Stimulated activated CD4-positive, alpha-beta T cell treated with anti-CD3 and anti-CD28 coated beads, Interleukin-2, amount 100 ng/mL, for 48 hours (primary cell): ENCODE measurements at regions not wholly inside any gene's neighbourhood (a gene's known extent, or its start where the extent isn't known, plus 50 kb on each side); places are given as distances from the start of the nearest gene placed in this dataset.

Experiments
- DNase-seq, 2 donors: peaks; one replicate each; pipeline ENCODE4 v3.0.0-alpha.2; 2020

DNA sequence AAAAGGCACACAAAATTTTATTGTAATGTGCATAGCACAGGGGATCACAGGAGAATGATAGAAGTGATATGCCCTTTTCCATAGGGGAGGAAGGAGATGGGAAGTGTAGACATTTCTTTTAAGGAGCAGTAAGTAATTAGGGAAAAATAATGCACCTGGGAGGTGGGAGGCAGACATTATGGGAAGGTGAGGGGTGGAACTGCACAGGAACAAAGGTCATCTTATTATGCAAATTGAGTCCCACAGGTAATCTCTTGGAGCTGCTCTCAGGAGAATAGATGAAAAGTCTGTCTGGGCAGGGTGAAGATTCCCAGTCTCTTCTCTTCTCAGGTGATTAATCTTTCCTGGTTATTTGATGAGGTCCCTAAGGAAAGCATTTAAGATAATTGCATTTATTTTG lies 331.5 kb downstream of the ENC1 start:
- no peak for DNase-seq

DNA sequence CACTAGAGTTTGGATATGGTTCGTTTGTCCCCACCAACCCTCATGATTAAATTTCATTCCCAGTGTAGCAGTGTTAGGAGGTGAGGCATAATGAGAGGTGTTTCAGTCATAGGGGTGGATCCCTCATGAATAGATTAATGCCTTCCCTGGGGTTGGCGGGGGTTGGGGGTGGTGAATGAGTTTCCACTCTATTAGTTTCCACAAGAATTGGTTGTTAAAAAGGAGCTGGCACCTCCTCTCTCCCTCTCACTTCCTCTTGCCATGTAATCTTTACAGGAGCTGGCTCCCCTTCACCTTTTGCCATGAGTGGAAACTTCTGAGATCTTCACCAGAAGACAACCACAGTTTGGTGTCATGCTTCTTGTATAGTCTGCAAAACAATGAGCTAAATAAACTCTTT lies 333.7 kb downstream of the ENC1 start:
- DNase-seq = no peak

DNA sequence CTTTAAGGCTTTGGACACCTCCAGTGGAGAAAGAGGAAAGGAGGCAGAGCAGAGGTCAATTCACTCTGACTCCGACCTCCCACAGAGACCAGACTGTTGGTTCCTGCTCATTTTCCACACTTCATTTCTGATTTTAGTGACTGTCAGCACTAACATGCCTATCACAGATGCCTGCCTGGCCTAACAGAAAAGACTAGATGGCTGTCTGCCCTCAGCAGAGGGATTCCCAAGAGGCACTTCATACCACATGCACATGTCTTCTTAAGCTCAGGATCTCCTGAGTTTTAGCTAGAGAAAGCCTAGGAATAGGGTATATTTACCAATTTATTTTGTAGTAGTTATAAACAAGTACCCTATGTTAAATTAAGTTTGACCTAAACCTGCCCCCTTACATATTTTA lies 336.0 kb downstream of the ENC1 start:
- no peak for DNase-seq

DNA sequence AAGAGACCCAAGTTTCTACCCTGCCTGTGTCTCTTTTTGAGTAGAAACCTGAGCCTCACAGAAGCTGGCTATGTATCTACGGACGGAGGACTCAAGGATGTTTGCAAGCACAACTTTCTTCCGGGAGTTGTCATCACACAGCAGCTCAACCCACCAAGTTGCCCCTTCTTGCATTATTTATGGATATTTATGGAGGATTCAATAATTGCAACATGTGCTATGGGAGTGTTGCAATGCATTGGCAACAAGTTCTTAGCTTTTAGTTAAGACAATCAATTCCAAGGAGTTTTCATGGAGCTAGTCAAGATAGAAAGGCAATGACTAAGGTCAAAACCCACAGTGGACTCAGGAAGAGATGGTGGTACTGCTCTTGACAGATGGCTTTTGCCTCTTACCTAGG lies 336.9 kb downstream of the ENC1 start:
- DNase-seq = no peak

DNA sequence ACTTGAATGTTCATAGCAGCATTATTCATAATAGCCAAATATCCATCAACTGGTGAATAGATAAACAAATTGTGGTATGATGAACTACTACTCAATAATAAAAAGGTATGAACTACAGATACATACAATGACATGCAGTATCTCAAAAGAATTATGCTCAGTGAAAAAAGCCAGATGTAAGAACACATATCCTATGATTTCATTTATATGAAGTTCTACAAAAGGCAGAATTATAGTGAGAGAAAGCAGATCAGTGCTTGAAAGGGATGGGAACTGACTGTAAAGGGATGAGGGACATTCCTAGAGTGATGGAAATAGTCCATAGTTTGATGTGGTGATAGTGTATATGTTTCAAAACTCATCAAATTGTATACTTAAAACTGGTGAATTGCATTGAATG lies 339.0 kb downstream of the ENC1 start:
- no peak for DNase-seq

DNA sequence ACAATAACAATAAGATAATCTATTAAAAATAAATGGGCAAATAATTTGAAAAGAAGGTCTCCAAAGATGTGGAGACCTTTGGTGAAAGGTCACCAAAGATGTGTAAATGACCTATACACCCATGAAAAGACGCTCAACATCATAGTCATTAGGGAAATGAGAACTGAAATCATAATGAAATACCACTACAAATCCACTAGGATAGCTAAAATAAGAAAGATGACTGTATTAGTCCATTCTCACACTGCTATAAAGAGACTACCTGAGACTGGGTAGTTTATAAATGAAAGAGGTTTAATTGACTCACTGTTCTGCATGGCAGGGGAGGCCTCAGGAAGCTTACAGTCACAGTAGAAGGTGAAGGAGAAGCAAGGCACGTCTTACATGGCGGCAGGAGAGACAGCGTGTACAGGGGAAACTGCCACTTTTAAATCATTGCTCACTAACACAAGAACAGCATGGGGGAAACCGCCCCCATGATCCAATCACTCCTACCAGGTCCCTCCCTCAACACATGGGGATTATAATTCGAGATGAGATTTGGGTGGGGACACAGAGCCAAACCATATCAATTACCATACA lies 339.6 kb downstream of the ENC1 start:
- no peak for DNase-seq

DNA sequence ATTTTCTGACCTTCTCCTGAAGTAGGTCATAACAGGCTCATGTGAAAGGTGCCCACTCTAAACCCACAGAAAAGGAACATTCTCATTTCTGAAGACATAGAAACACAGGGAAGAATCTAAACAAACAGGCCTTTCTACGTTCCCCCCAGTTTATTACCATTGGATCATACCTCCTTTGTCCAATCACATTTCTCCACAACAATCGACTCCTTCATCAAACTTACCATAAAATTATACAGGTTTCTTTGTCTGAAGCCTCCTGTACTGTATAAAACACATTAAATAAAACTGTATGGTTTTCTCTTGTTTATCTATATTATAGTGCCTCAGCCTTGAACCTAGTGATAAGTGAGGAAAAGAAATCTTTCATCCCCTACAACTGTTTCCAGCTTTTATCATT lies 340.7 kb downstream of the ENC1 start:
- no peak for DNase-seq

DNA sequence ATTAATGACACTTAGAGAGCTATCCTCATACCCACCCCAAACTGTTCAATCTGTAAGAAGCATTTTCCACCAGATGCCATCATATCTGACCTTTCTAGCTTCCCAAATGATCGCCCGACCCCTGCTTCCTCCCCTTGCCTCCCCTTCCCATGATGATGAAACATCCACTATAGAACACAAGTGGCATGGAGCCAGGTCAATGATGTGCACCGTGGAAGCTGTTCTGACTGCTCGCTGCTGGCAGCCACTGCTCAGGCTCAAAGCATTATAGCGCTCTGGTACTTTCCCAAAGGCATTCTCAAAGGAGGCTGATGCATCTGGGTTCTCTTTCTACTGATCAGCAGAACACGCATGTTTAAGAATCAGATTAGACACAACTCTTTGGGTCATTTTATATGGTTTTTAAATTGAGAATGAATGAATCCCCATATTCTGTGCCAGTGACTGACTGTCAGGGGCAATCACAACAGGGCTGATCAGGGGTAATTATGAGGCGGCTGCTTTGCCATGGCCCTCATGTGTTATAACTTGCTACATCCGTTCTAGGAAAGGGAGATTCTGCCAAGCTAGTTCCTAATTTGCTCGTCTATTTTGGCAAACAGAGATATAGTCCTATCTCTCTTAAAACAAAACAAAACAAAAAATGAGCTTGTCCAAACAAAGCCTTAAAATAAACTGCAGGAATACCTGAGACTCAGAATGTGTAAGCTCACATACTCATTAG lies 343.7 kb downstream of the ENC1 start:
- DNase-seq = no peak

DNA sequence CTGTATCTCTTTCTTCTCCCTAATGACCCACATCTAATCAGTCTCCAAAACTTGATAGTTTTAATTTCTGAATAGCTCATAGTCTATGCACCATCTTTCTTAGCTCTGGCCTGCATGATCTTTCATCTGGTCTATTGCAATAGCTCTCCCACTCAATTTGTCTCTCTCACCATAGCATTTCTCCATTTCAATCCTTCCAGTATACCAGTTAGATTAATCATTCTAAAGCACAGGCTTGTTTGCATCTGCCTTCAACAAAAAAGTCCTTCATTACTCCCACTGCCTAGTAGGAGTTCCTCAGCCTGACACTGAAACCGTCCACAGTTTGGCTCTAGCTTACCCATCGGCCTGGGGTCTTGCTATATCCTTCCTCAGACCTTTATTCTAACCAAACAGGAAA lies 344.9 kb downstream of the ENC1 start:
- DNase-seq = no peak

DNA sequence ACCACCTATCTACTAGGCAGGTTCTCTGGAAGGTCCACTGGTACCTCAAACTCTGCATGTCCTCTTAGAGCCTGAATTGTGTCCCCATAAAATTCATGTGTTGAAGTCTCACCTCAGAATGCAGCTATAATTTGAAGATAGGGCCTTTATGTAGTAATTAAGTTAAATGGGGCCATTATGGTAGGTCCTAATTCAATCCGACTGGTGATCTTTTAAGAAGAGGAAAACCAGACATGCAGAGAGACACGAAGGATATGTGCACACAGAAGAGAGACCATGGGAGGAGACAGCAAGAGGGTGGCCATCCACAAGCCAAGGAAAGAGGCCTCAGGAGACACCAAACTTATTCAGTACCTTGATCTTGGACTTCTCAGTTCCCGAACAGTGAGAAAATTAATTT lies 345.4 kb downstream of the ENC1 start:
- no peak for DNase-seq

DNA sequence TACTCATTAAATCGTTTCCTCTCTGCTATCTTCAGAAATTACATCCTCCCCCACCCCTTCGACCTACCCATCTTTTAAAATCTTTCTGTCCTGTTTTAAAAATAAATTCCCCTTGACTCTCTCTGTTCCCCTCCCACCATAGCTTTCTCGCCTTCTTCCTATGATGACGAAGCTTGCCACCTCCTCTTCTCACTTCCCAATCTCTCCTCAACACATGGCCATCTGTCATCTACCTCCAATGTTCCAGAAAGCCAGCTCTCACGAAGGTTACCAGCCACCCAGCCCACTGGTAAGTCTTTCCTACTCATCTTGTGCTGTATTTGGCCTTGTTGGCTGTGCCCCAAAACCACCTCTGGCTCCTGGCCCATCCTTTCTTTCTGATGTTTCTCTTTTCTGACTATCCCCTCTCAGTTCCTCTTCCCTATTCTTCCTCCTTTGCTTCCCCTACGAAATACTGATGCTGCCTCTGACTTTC lies 346.3 kb downstream of the ENC1 start:
- DNase-seq = no peak

DNA sequence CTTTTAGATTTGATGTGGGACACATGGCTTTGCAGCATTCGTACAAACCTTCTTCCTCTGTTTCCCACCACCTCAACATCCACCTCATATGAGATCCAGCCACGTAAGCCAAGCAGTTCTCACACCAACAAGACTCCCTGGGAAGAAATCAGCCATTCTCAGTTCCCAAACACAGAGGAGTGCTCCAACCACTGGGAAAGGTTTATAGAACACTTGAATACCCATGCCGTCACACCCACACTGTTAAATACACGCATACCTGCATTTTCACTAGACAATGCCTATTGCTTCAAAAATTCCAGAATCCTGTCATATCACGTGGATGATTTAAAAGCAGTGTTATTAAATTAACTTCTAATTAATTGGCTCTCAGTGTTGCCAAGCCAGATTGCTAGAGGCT lies 347.3 kb downstream of the ENC1 start:
- DNase-seq = no peak

DNA sequence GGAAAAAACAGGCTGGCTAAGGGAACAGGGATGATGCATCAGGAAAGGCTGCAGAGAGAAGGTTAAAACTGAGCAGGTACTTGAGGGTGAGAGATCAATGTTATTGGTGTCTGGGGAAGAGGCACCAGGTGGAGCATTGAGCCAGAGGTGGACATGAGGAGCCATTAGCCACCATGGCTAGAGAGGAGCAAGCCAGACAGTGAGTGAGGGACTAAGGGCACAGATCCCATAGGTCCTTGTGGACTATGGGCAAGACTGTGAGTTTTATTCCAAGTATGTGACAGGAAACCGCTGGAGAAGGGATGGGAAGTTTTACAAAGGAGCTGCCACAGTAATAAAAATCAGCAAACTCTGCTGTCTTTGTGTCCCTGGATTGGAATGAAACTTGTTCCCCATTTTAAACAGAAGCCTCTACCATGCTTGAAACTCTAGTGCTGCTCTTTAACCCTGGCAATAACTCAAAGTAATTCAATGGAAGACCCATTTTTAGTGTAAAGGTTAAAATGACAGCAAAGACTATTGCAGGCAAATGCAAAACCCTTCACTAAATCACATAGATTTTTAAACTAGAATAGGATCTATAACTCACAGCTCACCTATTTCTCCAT lies 349.8 kb downstream of the ENC1 start:
- no peak for DNase-seq

DNA sequence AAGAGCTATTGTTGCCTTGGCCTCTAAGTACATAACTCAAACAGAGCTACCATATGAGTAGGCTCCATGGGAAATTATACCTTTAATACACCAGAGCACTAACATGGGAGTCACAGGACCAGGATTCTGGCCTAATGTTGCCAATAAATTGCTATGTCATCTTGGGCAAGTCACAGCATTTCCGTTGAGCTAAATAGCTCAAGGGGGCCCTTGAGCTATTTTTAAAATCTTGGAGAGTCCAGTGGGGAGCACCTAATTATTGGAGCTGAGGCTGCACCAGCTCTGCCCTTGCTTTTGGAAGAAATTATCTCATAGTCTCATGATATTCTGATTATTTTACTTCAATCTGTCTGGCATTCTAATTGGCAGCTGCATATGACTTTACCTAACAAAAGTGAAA lies 350.8 kb downstream of the ENC1 start:
- no peak for DNase-seq

DNA sequence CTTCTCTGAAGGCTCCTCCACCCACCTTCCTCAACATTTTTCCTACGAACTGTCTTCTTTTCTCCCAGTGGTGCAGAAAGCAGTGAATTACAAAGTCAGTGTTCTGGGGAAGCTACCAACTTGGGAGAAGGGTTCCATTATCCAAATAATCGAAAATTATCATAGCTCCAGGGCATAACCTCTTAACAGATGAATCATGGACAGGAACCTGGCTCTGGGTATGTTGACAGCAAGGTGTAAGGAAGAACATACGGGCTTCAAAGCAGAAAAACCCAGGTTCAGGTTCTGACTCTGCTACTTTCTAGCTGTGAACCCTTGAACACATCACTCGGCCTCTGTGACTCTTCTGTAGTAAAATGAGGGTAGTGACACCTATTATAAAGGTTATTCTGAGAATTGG lies 351.3 kb downstream of the ENC1 start:
- DNase-seq = no peak

DNA sequence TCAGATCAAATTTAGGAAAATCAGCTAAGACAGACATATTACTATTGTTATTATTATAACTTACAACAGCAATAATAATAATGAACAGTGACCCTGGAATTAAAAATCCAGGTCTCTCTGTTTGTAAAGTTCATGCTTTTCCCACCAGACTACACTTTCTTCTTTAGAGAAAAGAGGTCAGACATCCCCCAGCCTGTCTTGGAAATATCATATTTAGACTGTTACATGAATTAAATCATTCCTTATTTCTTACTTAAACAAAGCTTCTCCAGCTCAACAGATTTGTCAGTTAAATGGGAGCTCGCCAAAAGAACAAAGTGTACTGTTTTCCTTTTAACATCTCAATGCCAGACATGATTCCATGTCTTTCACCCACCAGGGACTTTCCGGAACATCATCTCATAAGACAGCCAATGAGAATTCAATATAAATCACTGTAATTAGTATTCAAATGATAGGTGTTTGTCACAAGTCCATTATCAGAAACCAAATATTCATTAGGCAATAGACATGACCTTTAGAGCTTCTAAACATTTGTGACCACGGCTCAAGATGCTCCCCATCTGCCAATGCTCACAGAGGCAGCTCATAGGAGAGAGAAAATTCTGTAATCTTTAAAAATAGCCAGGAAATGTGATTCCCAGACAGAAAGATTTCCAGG lies 351.9 kb downstream of the ENC1 start:
- no peak for DNase-seq

DNA sequence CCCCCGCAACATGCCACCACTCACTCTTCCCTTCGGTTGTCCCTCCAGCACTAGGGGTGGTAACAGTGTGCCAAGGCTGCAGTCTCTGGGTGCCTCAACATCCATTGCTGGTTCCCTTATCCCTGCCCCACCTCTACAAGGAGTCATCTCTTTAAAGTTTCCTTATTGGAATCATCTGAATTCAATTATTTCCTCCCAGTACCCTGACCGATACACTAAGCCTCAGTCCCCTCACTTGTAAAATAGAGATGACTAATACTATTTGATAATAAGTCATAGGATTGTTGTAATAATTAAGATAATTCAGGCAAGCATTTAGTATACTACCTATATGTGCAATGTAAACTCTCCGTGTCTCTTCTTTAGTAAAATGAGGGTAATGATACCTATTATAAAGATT lies 352.5 kb downstream of the ENC1 start:
- no peak for DNase-seq

DNA sequence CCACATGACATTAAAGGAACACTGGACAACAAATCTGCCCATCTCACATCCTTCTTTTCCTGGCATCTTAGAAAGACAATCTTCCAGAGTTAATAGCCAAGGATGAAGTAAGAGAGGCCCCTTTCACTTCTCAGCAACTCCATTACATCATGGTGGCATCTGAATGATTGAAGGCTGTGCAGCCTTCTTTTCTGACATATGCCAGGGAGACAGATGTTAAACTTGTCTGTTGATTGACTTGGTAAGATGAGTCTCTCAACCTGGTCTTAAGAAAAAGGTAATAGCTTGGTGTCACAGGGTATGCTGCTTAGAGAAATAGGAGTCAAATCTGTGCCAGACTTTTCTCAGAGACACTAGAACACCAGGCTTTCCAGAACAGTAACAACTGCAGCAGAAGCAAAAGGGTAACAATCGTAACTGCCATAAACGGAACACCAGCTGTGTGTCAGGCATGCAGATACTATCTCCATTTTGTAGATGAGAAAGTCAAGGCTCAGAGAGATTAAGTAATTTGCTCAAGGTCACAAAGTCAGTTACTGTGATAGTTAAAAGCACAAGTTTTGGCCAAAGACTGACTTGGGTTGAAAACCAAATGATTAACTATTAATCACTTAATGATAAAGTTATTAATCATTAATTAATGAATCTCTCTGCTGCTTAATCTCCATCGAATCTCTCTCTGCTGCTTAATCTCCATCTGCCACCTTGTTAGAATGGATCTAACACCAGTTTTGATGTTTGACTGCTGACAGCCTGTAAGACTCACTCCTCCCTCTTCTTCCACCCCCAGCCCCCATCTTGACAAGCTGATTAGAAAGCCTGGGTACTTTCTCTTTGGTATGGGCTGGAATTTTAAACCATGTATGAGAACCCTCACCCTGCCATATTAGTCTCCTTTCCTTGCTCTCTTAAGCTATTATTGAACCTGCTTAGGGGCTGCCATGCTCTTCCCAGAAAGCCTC lies 353.5 kb downstream of the ENC1 start:
- DNase-seq = no peak

DNA sequence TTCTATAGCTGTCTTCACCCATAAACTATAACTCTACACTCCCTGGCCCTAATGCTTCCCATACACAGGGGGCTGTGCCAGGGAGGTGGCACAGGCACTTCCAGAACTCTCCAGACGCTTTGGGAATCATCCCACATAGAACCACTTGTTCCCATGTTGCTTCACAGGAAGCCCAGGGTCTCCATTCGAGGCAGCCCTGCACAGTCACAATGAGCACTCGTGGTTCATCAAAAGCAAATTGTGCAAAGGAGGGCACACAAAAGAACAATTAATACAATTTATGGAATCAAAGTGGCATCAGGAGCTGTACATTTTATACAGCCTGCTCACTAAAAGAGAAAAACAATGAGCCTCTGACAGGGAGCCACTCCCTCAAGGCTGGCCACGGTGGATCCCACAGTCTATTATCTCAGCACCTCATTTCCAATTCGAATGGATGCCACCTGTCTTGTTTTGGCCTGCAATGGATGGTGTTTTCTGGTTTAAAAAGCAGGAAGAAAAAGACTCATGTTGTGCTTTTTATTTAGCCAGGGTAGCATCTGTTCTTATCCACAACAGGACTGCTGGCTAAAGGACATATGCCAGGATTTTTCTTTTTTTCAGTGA lies 354.8 kb downstream of the ENC1 start:
- no peak for DNase-seq

DNA sequence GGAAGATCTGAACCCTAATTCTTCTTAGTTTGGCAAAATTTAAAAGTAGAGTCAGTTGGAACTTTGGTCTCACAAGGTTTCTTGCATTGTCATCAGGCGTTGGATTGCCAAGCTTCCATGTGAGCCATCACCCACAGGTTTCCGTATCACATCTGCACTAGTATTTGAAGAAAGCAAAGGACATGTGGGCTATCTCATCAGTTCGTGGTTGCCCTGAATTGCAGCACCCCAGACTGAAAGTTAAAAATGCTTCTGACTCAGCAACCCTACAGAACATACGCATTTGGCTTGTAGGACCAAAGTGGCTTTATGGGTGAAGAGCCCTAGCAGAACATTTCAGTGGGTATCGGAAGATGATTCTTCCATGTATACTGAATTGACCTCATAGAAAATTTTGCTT lies 358.0 kb downstream of the ENC1 start:
- DNase-seq = no peak

DNA sequence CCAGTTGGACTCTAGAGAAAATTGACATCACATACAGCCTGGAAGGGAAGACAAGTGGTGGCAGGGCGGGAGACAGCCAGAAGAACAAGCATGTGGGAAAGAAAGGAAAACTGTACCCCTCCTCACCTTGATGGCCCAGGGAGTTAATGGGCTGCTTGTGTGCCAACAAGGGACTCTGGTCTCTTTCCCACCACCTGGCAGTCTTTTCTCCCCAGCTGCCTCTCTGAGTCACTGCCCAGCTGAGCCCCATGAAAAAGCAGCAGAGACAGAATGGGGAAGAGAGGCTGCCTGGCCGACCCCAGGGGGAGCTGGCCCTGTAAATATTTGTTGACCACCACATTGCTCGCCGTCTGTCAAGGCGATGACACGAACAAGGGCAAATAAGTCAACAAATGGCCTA lies 359.4 kb downstream of the ENC1 start:
- DNase-seq = no peak

DNA sequence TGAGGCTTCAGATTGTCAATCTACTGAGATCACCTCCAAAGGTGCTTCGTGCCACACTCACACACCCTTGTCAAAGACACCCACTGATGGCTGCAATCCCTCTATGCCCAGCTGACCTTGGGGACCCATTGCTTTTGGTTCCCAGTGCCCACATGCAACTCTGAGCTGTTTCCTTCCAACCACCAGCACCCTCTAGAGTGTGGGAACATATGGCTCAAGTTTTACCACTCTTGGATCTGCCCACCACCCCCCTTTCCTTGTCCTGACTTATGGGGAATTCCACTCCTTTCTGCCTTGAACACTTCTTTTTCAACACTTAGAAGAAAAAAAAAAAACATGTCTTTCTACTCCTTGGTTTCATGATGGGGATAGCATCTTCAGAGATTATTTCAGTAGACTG lies 360.2 kb downstream of the ENC1 start:
- no peak for DNase-seq
